Erythroblast (primary cell): ENCODE measurements at regions not wholly inside any gene's neighbourhood (a gene's known extent, or its start where the extent isn't known, plus 50 kb on each side); places are given as distances from the start of the nearest gene placed in this dataset.

ENCODE experiments used
- GATA1 ChIP-seq: IDR thresholded peaks from 2 replicates; pipeline ENCODE4 v1.6.1; 2011; ENCODE audit warnings: low read depth, mild to moderate bottlenecking, control low read depth, low read length, moderate library complexity
- POLR2A ChIP-seq: IDR thresholded peaks from 2 replicates; pipeline ENCODE4 v1.6.1; 2011; ENCODE audit warnings: mild to moderate bottlenecking, low read length

DNA sequence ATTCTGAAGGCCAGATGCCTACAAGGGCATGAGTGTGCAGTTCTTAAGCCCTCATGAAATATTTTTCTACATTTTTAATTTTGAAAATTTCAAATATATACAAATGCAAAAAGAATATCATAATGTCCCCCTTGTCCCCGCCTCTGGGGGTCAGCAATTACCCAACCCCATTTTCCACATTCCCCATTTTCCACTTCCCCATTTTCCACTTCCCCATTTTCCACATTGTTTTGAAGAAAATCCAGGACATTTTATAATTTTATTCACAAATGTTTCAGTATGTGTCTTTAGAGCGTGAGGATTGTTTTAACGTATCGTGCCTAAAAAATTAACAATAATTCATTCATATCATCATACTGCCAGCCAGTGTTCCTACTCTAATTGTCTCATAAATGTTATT lies 403.6 kb upstream of the RAB6C start:
- TF ChIP-seq POLR2A = no peak
- TF ChIP-seq GATA1 = no peak
